ENCODE measurements at regions not wholly inside any gene's neighbourhood (a gene's known extent, or its start where the extent isn't known, plus 50 kb on each side); places are given as distances from the start of the nearest gene placed in this dataset.

DNA sequence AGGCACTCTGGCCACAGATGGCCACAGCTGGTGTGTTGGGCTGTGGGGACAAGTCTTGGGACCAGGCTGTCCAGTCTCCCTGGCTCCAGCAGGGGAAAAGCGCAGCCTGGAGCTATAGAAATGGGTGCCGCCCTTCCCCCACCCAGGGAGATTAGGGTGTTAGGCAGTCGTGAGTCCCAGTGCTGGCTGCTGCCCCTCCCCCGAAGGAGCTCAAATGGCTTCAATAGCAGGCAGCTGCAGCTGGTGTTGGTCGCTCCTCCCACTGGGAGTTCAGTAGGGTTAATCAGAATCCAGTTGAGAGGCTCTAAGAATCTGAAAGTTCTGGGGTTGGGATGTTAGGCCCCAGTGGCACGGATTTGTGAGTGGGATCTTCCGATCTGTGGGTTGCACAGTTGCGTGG is 595.6 kb upstream of the PKN2 start:
- no peak overlapping the region for H2AFZ ChIP-seq (ENCODE audit: low read length)
- H3K4ac ChIP-seq (ENCODE audit: low read length), result no peak overlapping the region

GRCh38 chr1:88089961-88090360 is 594.1 kb upstream of the PKN2 start:
- no peak overlapping the region for H3K4me3 ChIP-seq (ENCODE audit: low read length in 2 of 2)
- H2BK120ac ChIP-seq (ENCODE audit: low read depth, low read length), result no peak overlapping the region
- no peaks in the 10 kb centered on the region for H3K79me1 ChIP-seq (ENCODE audit: low read depth, low read length)
- no peak overlapping the region for H2AK5ac ChIP-seq (ENCODE audit: low read depth, low read length)
- no peak overlapping the region for H3K14ac ChIP-seq (ENCODE audit: low read length)
- no peak overlapping the region for H3K9ac ChIP-seq (ENCODE audit: low read depth, low read length, poor library complexity)
- H3K4me2 ChIP-seq (ENCODE audit: insufficient read depth, low read length, poor library complexity, severe bottlenecking), result no peak overlapping the region
- peaks cover 0 to 12% of the 10 kb centered on the region in 2 donors for H3K4me1 ChIP-seq (ENCODE audit: control insufficient read depth in 2 of 2, insufficient read depth in 1 of 2, low read depth in 1 of 2, low read length in 2 of 2)
- H2BK5ac ChIP-seq (ENCODE audit: low read length), result no peak overlapping the region
- H2AFZ ChIP-seq (ENCODE audit: low read length), result no peak overlapping the region
- DNase-seq (ENCODE audit: low spot score), result no peak
- no peaks in the 10 kb centered on the region for H3K27me3 ChIP-seq (ENCODE audit: control insufficient read depth in 3 of 3, insufficient read depth in 3 of 3, low read depth in 1 of 3, low read length in 3 of 3)
- H2BK12ac ChIP-seq (ENCODE audit: low read length), result no peak overlapping the region
- H3K9me3 ChIP-seq (replicated peaks in 1 of 2; ENCODE audit: control insufficient read depth in 2 of 2, insufficient read depth in 1 of 2, low read depth in 1 of 2, low read length in 2 of 2), result peaks cover 0 to 2% of the 10 kb centered on the region in 2 donors
- no peak overlapping the region for H2BK15ac ChIP-seq (ENCODE audit: low read length)
- H4K8ac ChIP-seq (ENCODE audit: low read depth, low read length), result no peak overlapping the region
- H4K91ac ChIP-seq (ENCODE audit: low read depth, low read length, poor library complexity), result no peak overlapping the region
- no CpG with 5 or more reads among the region's 1 CpG for WGBS, 2 donors (ENCODE audit: extremely low coverage in 2 of 2, insufficient read length in 2 of 2, insufficient replicate concordance in 1 of 2)
- no peak overlapping the region for H3K27ac ChIP-seq (replicated peaks; ENCODE audit: low read length)
- no peak overlapping the region for H3K4ac ChIP-seq (ENCODE audit: low read length)
- no peak overlapping the region for H3K18ac ChIP-seq (ENCODE audit: low read length)
- peaks cover 0 to 2% of the 10 kb centered on the region in 2 donors for H3K36me3 ChIP-seq (replicated peaks in 1 of 2; ENCODE audit: control insufficient read depth in 2 of 2, insufficient read depth in 2 of 2, low read length in 2 of 2)
- H3K23ac ChIP-seq (ENCODE audit: low read depth, low read length, poor library complexity), result no peak overlapping the region

More for the DNA sequence above, 595.6 kb upstream of the PKN2 start:
- Histone ChIP-seq H3K4me1 (ENCODE audit: control insufficient read depth in 2 of 2, insufficient read depth in 1 of 2, low read depth in 1 of 2, low read length in 2 of 2) (peaks cover 0 to 10% of the 10 kb centered on the region in 2 donors), H4K8ac (ENCODE audit: low read depth, low read length) (no peak overlapping the region), H3K14ac (ENCODE audit: low read length) (no peak overlapping the region), H3K4me3 (ENCODE audit: low read length in 2 of 2) (no peak overlapping the region), H2BK12ac (ENCODE audit: low read length) (no peak overlapping the region), H4K91ac (ENCODE audit: low read depth, low read length, poor library complexity) (no peak overlapping the region), H2AK5ac (ENCODE audit: low read depth, low read length) (no peak overlapping the region), H2BK120ac (ENCODE audit: low read depth, low read length) (no peak overlapping the region), H3K9ac (ENCODE audit: low read depth, low read length, poor library complexity) (no peak overlapping the region), H2BK15ac (ENCODE audit: low read length) (no peak overlapping the region), H3K4me2 (ENCODE audit: insufficient read depth, low read length, poor library complexity, severe bottlenecking) (no peak overlapping the region), H3K9me3 (replicated peaks in 1 of 2; ENCODE audit: control insufficient read depth in 2 of 2, insufficient read depth in 1 of 2, low read depth in 1 of 2, low read length in 2 of 2) (peaks cover 0 to 2% of the 10 kb centered on the region in 2 donors), H3K36me3 (replicated peaks in 1 of 2; ENCODE audit: control insufficient read depth in 2 of 2, insufficient read depth in 2 of 2, low read length in 2 of 2) (peaks cover 0 to 2% of the 10 kb centered on the region in 2 donors), H3K27ac (replicated peaks; ENCODE audit: low read length) (no peak overlapping the region), H3K79me1 (ENCODE audit: low read depth, low read length) (no peaks in the 10 kb centered on the region), H3K23ac (ENCODE audit: low read depth, low read length, poor library complexity) (no peak overlapping the region), H3K18ac (ENCODE audit: low read length) (peak overlapping the region; percentile 59), H3K27me3 (ENCODE audit: control insufficient read depth in 3 of 3, insufficient read depth in 3 of 3, low read depth in 1 of 3, low read length in 3 of 3) (no peaks in the 10 kb centered on the region), H2BK5ac (ENCODE audit: low read length) (no peak overlapping the region)
- WGBS, 2 donors (ENCODE audit: extremely low coverage in 2 of 2, insufficient read length in 2 of 2, insufficient replicate concordance in 1 of 2), result no CpG with 5 or more reads among the region's 8 CpGs
- no peak for DNase-seq (ENCODE audit: low spot score)

DNA sequence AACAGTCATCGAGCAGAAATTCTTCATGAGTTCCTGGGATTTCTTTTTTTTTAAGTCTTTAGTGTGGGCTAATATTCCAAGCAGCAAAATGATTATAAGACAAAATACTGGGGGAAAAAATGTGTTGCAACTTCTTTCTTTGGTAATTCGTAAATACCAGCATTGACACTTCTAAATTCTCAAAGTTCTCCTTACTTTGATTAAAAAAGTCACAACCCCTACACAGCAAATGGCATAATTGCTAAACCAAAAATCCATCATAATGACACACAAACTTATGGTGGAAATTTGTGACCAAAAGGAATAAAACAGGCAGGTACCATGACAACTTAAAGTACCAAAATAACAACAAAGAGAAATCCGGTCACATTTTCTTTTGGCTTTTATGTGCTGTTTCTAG is 585.2 kb upstream of the PKN2 start:
- Histone ChIP-seq H3K4me2 (ENCODE audit: insufficient read depth, low read length, poor library complexity, severe bottlenecking) (no peak overlapping the region), H3K18ac (ENCODE audit: low read length) (no peak overlapping the region), H3K4me1 (ENCODE audit: control insufficient read depth in 2 of 2, insufficient read depth in 1 of 2, low read depth in 1 of 2, low read length in 2 of 2) (no peaks in the 10 kb centered on the region), H3K23ac (ENCODE audit: low read depth, low read length, poor library complexity) (no peak overlapping the region), H4K91ac (ENCODE audit: low read depth, low read length, poor library complexity) (no peak overlapping the region), H2BK120ac (ENCODE audit: low read depth, low read length) (no peak overlapping the region), H3K79me1 (ENCODE audit: low read depth, low read length) (no peaks in the 10 kb centered on the region), H2AK5ac (ENCODE audit: low read depth, low read length) (no peak overlapping the region), H3K36me3 (replicated peaks in 1 of 2; ENCODE audit: control insufficient read depth in 2 of 2, insufficient read depth in 2 of 2, low read length in 2 of 2) (no peaks in the 10 kb centered on the region), H2BK12ac (ENCODE audit: low read length) (no peak overlapping the region), H3K9me3 (replicated peaks in 1 of 2; ENCODE audit: control insufficient read depth in 2 of 2, insufficient read depth in 1 of 2, low read depth in 1 of 2, low read length in 2 of 2) (no peaks in the 10 kb centered on the region), H3K4me3 (ENCODE audit: low read length in 2 of 2) (no peak overlapping the region), H3K27ac (replicated peaks; ENCODE audit: low read length) (no peak overlapping the region), H3K9ac (ENCODE audit: low read depth, low read length, poor library complexity) (no peak overlapping the region), H3K27me3 (ENCODE audit: control insufficient read depth in 3 of 3, insufficient read depth in 3 of 3, low read depth in 1 of 3, low read length in 3 of 3) (no peaks in the 10 kb centered on the region), H2BK15ac (ENCODE audit: low read length) (no peak overlapping the region), H3K4ac (ENCODE audit: low read length) (no peak overlapping the region), H3K14ac (ENCODE audit: low read length) (no peak overlapping the region), H2BK5ac (ENCODE audit: low read length) (no peak overlapping the region), H2AFZ (ENCODE audit: low read length) (no peak overlapping the region), H4K8ac (ENCODE audit: low read depth, low read length) (no peak overlapping the region)
- no peak for DNase-seq (ENCODE audit: low spot score)
- no CpG with 5 or more reads among the region's 3 CpGs for WGBS, 2 donors (ENCODE audit: extremely low coverage in 2 of 2, insufficient read length in 2 of 2, insufficient replicate concordance in 1 of 2)

DNA sequence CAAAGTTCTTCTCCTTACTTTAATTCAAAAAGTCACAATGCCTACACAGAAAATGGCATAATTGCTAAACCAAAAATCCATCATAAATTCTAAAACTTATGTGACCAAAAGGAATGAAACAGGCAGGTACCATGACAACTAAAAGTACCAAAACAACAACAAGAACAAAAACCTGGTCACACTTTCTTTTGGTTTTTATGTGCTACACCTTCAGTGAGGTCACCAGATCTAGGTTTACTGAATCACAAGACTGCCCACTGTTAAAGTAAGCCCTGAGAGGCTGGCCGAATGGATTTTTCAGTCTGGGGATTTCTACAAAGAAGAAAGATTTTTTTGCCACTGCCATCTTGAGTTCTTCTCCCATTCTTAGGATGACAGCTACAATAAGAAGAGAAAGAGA is 583.0 kb upstream of the PKN2 start:
- H3K4me2 ChIP-seq (ENCODE audit: insufficient read depth, low read length, poor library complexity, severe bottlenecking), result no peak overlapping the region
- no peaks in the 10 kb centered on the region for H3K79me1 ChIP-seq (ENCODE audit: low read depth, low read length)
- no peak for DNase-seq (ENCODE audit: low spot score)
- no peak overlapping the region for H2BK15ac ChIP-seq (ENCODE audit: low read length)
- no CpG with 5 or more reads among the region's 1 CpG for WGBS, 2 donors (ENCODE audit: extremely low coverage in 2 of 2, insufficient read length in 2 of 2, insufficient replicate concordance in 1 of 2)
- no peak overlapping the region for H3K14ac ChIP-seq (ENCODE audit: low read length)
- H3K27me3 ChIP-seq (ENCODE audit: control insufficient read depth in 3 of 3, insufficient read depth in 3 of 3, low read depth in 1 of 3, low read length in 3 of 3), result no peaks in the 10 kb centered on the region
- no peak overlapping the region for H2AK5ac ChIP-seq (ENCODE audit: low read depth, low read length)
- no peak overlapping the region for H3K4me3 ChIP-seq (ENCODE audit: low read length in 2 of 2)
- no peaks in the 10 kb centered on the region for H3K9me3 ChIP-seq (replicated peaks in 1 of 2; ENCODE audit: control insufficient read depth in 2 of 2, insufficient read depth in 1 of 2, low read depth in 1 of 2, low read length in 2 of 2)
- H4K8ac ChIP-seq (ENCODE audit: low read depth, low read length), result no peak overlapping the region
- no peak overlapping the region for H3K23ac ChIP-seq (ENCODE audit: low read depth, low read length, poor library complexity)
- no peak overlapping the region for H2BK12ac ChIP-seq (ENCODE audit: low read length)
- no peak overlapping the region for H4K91ac ChIP-seq (ENCODE audit: low read depth, low read length, poor library complexity)
- H3K18ac ChIP-seq (ENCODE audit: low read length), result no peak overlapping the region
- H3K27ac ChIP-seq (replicated peaks; ENCODE audit: low read length), result no peak overlapping the region
- no peak overlapping the region for H2AFZ ChIP-seq (ENCODE audit: low read length)
- no peaks in the 10 kb centered on the region for H3K4me1 ChIP-seq (ENCODE audit: control insufficient read depth in 2 of 2, insufficient read depth in 1 of 2, low read depth in 1 of 2, low read length in 2 of 2)
- H2BK120ac ChIP-seq (ENCODE audit: low read depth, low read length), result no peak overlapping the region
- no peak overlapping the region for H2BK5ac ChIP-seq (ENCODE audit: low read length)
- no peak overlapping the region for H3K4ac ChIP-seq (ENCODE audit: low read length)
- H3K9ac ChIP-seq (ENCODE audit: low read depth, low read length, poor library complexity), result no peak overlapping the region
- no peaks in the 10 kb centered on the region for H3K36me3 ChIP-seq (replicated peaks in 1 of 2; ENCODE audit: control insufficient read depth in 2 of 2, insufficient read depth in 2 of 2, low read length in 2 of 2)
